ENCODE measurements at regions not wholly inside any gene's neighbourhood (a gene's known extent, or its start where the extent isn't known, plus 50 kb on each side); places are given as distances from the start of the nearest gene placed in this dataset.

DNA sequence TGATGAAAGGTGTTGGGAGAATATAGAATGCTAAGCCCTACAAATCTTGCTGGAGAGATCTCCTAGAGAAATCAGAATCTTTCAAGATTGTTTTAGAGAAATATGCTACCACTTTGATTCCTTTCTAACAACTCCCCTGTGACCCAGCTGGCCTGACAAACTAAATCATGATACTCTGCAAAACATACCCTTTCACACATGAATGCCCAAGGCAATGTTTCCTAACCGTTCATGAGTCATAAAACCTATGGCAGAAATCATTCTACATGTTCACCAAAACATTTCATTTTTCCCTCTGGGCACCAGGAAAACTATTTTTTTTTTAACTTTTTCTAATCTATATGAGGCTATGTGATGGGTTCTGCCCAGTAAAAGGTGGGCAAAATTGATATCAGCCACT, 77.8 kb upstream of the SETBP1 start:
- DNase-seq (ENCODE audit: low read depth in 1 of 2, low spot score in 2 of 2) = no peak
- Histone ChIP-seq H3K36me3 (no peaks in the 10 kb centered on the region), H3K4me1 (replicated peaks) (peaks cover 23% of the 10 kb centered on the region), H3K9me3 (replicated peaks) (no peaks in the 10 kb centered on the region), H3K27me3 (replicated peaks) (no peaks in the 10 kb centered on the region), H3K4me3 (no peak overlapping the region), H3K27ac (peak overlapping the region; percentile 91)

DNA sequence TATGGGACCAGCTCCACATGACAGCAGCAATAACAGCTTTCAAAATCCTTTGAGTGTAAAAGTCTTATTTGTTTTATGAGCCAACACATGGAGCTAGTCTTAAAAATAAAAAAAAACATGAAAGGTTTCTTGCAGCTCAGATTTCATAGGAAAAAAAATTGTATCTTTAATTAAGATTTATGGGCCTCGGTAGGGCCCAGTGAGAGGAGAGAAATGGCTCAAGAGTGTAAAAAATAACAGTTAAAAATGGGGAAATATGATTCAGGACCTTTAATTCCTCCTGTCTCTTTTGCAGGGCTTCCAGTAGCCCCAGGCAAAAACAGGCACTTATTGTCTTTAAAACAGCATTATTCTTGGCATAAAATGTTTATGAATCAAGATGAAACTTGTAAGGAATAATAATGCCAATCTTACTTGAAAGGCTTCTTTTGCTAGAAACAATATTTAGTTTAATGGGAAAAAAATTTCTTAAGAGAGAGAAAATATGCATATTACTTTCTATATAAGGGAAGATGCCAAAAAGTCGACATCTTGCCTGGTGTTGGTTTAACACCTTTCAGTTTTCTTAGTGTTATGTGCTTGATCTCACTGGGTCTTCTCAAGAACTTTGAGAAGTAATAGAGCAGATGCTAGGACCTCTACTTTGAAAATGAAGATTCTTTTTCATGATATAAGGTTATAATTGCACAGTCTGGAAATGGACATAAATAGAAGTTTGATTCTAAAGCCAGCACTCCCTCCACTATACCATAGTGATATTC, 71.3 kb upstream of the SETBP1 start:
- Histone ChIP-seq H3K27ac (no peak overlapping the region), H3K9me3 (replicated peaks) (no peaks in the 10 kb centered on the region), H3K4me1 (replicated peaks) (no peaks in the 10 kb centered on the region), H3K36me3 (no peaks in the 10 kb centered on the region), H3K27me3 (replicated peaks) (no peaks in the 10 kb centered on the region), H3K4me3 (no peak overlapping the region)
- DNase-seq (ENCODE audit: low read depth in 1 of 2, low spot score in 2 of 2) = no peak

DNA sequence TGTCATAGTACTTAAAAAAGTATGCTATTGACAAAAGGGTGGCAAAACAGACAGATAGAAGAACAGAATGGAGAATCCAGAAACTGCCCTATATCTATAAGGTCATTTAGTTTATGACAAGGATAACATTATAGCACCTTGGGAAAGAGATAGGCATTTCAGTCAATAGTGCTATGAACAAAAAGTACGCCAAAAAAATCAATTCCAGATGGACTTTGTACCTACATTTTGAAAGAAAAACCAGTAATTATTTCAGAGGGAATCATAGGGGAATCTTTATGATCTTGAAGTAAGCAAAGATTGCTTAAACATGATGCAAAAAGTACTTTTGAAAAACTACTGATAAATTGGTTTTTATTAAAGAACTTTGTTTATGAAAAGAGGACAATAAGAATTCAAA, 59.9 kb upstream of the SETBP1 start:
- DNase-seq (ENCODE audit: low read depth in 1 of 2, low spot score in 2 of 2) = no peak
- Histone ChIP-seq H3K36me3 (no peaks in the 10 kb centered on the region), H3K4me3 (no peak overlapping the region), H3K9me3 (replicated peaks) (no peaks in the 10 kb centered on the region), H3K27ac (no peak overlapping the region), H3K4me1 (replicated peaks) (no peaks in the 10 kb centered on the region), H3K27me3 (replicated peaks) (no peaks in the 10 kb centered on the region)

DNA sequence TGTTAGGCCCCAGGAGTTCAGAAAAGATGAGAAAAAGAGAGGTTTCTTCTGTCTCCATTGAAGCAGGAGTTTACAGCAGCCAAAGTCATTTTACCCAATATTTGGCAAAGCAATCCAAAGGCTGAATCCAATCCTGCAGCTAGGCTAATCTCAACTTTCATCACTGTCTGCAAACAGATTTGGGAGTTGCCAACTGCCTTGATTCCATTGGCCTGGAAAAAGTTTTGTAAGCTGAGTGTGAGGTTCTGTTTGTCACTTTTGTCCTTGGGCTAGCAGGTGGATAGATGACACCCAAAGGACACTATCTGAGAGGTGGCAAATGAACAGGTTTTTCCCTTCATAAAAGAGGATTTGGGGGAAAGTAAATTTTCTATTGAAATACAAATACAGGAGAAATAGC, 56.6 kb upstream of the SETBP1 start:
- Histone ChIP-seq H3K4me3 (no peak overlapping the region), H3K4me1 (replicated peaks) (peaks cover 11% of the 10 kb centered on the region), H3K36me3 (no peaks in the 10 kb centered on the region), H3K9me3 (replicated peaks) (no peaks in the 10 kb centered on the region), H3K27me3 (replicated peaks) (no peaks in the 10 kb centered on the region), H3K27ac (no peak overlapping the region)
- DNase-seq (ENCODE audit: low read depth in 1 of 2, low spot score in 2 of 2) = no peak

DNA sequence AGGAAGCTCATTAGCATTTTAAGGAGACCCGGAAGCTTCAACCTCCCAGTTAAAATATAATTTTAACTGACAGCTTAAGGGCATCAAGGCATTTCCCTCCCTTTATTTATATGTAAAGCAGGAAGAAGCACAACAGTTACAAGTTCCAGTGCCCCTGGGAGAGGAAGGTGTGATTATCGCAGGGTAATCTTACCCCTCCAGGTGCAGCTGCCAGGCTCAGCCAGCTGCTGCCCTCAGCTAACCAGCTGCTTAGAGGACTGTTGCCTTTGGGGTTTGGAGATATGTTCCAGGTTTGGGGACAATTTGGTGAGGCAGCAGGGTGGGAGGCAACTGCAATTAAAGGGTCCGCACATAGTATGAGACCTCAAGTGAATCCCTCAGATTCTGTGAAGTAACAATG, 55.3 kb upstream of the SETBP1 start:
- no peak for DNase-seq (ENCODE audit: low read depth in 1 of 2, low spot score in 2 of 2)
- Histone ChIP-seq H3K27me3 (replicated peaks) (no peaks in the 10 kb centered on the region), H3K4me3 (no peak overlapping the region), H3K36me3 (no peaks in the 10 kb centered on the region), H3K27ac (no peak overlapping the region), H3K4me1 (replicated peaks) (peaks cover 11% of the 10 kb centered on the region), H3K9me3 (replicated peaks) (no peaks in the 10 kb centered on the region)

DNA sequence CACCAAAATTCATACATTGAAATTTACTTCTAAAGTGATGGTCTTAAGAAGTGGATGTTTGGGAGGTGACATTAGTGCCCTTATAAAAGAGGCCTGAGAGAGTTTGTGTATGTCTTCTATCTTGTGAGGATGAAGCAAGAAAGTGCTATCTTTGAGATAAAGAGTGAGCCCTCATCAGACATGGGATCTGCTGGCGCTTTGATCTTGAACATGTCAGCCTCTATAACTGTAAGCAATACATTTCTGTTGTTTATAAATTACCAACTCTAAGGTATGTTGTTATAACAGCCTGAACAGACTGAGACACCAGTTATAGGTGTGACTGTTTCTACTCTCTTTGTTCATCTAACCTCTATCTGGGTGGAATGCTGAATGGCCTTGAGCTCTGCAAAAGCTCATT, 54.5 kb upstream of the SETBP1 start:
- DNase-seq (ENCODE audit: low read depth in 1 of 2, low spot score in 2 of 2) = no peak
- no peak overlapping the region for H3K27ac ChIP-seq
- H3K36me3 ChIP-seq = no peaks in the 10 kb centered on the region
- no peak overlapping the region for H3K4me3 ChIP-seq
- no peaks in the 10 kb centered on the region for H3K9me3 ChIP-seq (replicated peaks)
- peaks cover 11% of the 10 kb centered on the region for H3K4me1 ChIP-seq (replicated peaks)
- H3K27me3 ChIP-seq (replicated peaks) = no peaks in the 10 kb centered on the region

DNA sequence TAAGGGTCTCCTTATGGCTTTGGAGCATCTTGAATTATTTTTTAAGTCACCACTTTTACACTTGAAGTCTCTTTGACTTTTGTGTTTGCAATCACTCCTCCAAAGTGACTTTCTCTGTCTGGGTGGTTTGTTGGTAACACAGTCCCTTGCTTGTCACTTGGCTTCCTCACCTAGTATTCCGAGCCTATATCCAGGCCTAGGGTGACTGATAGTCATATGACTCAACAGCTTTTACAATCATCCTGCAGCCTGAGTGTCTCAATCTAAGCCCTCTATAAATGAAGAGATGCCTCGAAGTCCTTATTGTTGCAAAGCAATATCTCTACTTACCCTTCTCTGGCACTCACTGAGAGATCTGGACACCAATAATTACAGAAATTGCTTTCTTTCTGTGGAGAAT, 53.9 kb upstream of the SETBP1 start:
- no peaks in the 10 kb centered on the region for H3K9me3 ChIP-seq (replicated peaks)
- H3K4me1 ChIP-seq (replicated peaks) = peaks cover 11% of the 10 kb centered on the region
- peak overlapping the region; percentile 51 for H3K27ac ChIP-seq
- H3K4me3 ChIP-seq = no peak overlapping the region
- H3K27me3 ChIP-seq (replicated peaks) = no peaks in the 10 kb centered on the region
- no peaks in the 10 kb centered on the region for H3K36me3 ChIP-seq
- no peak for DNase-seq (ENCODE audit: low read depth in 1 of 2, low spot score in 2 of 2)

DNA sequence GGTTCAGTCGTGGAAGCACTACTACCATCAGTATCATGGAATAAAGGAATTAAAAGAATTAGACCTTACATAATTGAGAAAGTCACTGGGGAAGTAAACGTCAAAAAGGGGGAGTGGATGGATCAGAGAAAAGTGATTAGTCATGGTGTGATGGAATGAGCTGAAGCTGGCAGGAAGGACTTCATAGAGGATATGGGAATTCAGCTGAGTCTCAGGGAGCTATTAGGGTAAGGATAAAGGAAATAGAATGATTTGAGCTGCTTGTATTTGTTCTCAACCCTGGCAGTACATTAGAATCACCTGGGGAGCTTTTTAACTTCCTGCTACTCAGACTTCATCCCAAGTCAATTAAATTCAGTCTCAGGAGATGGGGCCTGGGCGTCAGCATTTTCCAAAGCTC, 53.4 kb upstream of the SETBP1 start:
- Histone ChIP-seq H3K9me3 (replicated peaks) (no peaks in the 10 kb centered on the region), H3K4me3 (no peak overlapping the region), H3K36me3 (no peaks in the 10 kb centered on the region), H3K27ac (peak overlapping the region; percentile 51), H3K4me1 (replicated peaks) (peaks cover 11% of the 10 kb centered on the region), H3K27me3 (replicated peaks) (no peaks in the 10 kb centered on the region)
- peak in 1 of 2 experiments; percentile 34 for DNase-seq (ENCODE audit: low read depth in 1 of 2, low spot score in 2 of 2)

DNA sequence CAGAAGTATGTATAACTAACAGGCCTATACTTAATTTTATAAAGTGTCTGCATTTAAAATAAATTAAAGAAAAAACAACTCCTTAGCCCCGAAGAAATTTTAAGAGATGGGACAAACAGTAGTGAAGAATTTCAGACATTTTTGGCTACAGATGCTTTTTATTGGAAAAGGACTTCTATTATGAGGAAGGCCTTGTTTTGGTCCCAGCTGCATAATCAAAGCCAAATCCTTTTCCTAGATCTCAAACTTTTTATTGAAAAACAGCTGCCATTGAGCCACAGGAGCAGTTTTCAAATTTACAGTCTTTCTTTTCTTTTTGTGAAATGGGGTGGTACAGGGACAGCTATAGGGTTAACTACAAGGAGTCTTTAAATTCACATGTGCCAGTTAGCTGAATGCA, 51.3 kb upstream of the SETBP1 start:
- H3K4me1 ChIP-seq (replicated peaks) = peaks cover 11% of the 10 kb centered on the region
- no peak overlapping the region for H3K4me3 ChIP-seq
- H3K27me3 ChIP-seq (replicated peaks) = no peaks in the 10 kb centered on the region
- H3K9me3 ChIP-seq (replicated peaks) = no peaks in the 10 kb centered on the region
- DNase-seq (ENCODE audit: low read depth in 1 of 2, low spot score in 2 of 2) = no peak
- H3K36me3 ChIP-seq = no peaks in the 10 kb centered on the region
- no peak overlapping the region for H3K27ac ChIP-seq

DNA sequence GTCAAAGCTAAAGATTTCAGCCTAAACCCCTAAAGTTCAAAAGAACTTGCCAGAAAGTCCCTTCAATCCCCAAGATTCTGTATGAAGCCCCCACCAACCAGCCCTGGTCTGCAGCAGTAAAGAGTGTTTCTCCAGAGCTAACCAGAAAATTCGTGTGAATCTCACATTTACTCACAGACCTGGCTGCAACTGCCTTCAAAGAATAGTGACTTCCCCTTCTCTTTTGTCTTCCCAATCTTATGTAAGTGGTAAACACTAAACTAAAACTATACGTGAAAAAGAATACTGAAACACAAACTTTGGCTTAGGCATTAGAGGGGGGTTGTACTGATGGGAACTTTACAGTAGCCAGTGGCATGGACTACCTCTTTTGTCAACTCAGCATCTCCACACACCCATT, 50.6 kb upstream of the SETBP1 start:
- Histone ChIP-seq H3K27ac (no peak overlapping the region), H3K27me3 (replicated peaks) (no peaks in the 10 kb centered on the region), H3K4me3 (no peak overlapping the region), H3K9me3 (replicated peaks) (no peaks in the 10 kb centered on the region), H3K4me1 (replicated peaks) (peaks cover 11% of the 10 kb centered on the region), H3K36me3 (no peaks in the 10 kb centered on the region)
- no peak for DNase-seq (ENCODE audit: low read depth in 1 of 2, low spot score in 2 of 2)
